Smooth muscle cell (in vitro differentiated cells): ENCODE measurements at regions not wholly inside any gene's neighbourhood (a gene's known extent, or its start where the extent isn't known, plus 50 kb on each side); places are given as distances from the start of the nearest gene placed in this dataset.

ENCODE experiments used
- DNase-seq: peaks from one replicate; lab custom pipeline; 2025; ENCODE audit not compliant: unreplicated experiment; lab: John Stamatoyannopoulos, UW
- H2AFZ ChIP-seq: fragments of 200-600 bp; sonication (generic); 2 replicates; pipeline ENCODE4 v1.6.0; 2016; ENCODE audit warnings: antibody characterized with exemption, low read depth, mild to moderate bottlenecking
- H3F3A ChIP-seq: fragments of 200-600 bp; sonication (generic); 2 replicates; pipeline ENCODE4 v1.6.0; 2017; ENCODE audit warnings: antibody characterized with exemption, low read depth
- H3K27ac ChIP-seq: fragments of 200-600 bp; sonication (generic); 2 replicates; pipeline ENCODE4 v1.5.1; 2016; ENCODE audit warnings: low read depth, mild to moderate bottlenecking
- H3K27me3 ChIP-seq: fragments of 200-600 bp; sonication (generic); 2 replicates; pipeline ENCODE4 v1.6.1; 2016; ENCODE audit warnings: low read depth, mild to moderate bottlenecking
- H3K36me3 ChIP-seq: fragments of 200-600 bp; sonication (generic); 2 replicates; pipeline ENCODE4 v1.5.1; 2016; ENCODE audit warnings: low read depth
- H3K4me1 ChIP-seq: fragments of 200-600 bp; sonication (generic); 2 replicates; pipeline ENCODE4 v1.5.1; 2016; ENCODE audit warnings: low read depth
- H3K4me2 ChIP-seq: fragments of 200-600 bp; sonication (generic); 2 replicates; pipeline ENCODE4 v1.6.0; 2016; ENCODE audit warnings: mild to moderate bottlenecking
- H3K4me3 ChIP-seq: fragments of 200-600 bp; sonication (generic); 2 replicates; pipeline ENCODE4 v1.5.1; 2016; ENCODE audit warnings: mild to moderate bottlenecking
- H3K79me2 ChIP-seq: fragments of 200-600 bp; sonication (generic); 2 replicates; pipeline ENCODE4 v1.6.0; 2016; ENCODE audit warnings: low read depth, mild to moderate bottlenecking
- H3K9ac ChIP-seq: fragments of 200-600 bp; sonication (generic); 2 replicates; pipeline ENCODE4 v1.6.0; 2016; ENCODE audit warnings: low read depth
- H3K9me3 ChIP-seq: fragments of 200-600 bp; sonication (generic); replicated peaks from 2 replicates; pipeline ENCODE4 v1.5.1; 2016; ENCODE audit warnings: low read depth
- H4K20me1 ChIP-seq: fragments of 200-600 bp; sonication (generic); 2 replicates; pipeline ENCODE4 v1.6.0; 2016; ENCODE audit warnings: low read depth
- CTCF ChIP-seq: fragments of 200-600 bp; sonication (generic); IDR thresholded peaks from 2 replicates; pipeline ENCODE4 v1.5.1; 2017; ENCODE audit warnings: borderline replicate concordance, mild to moderate bottlenecking, antibody characterized with exemption; ENCODE audit not compliant: insufficient read depth, poor library complexity, severe bottlenecking
- WGBS: methylation state at CpG from one replicate; pipeline ENCODE4 v1.1.7; 2016; ENCODE audit warnings: low lambda C conversion rate; 5-methylcytosine and 5-hydroxymethylcytosine counted together

- H3K9me3 ChIP-seq, result no peaks in the 10 kb centered on the region
- no peak overlapping the region for H3K4me2 ChIP-seq
These were observed 99.8 kb upstream of the SEL1L start for GRCh38 chr14:81633496-81633895.

GRCh38 chr14:81637639-81638038, 104.0 kb upstream of the SEL1L start:
- 88% methylated on average over 1 of the region's 1 CpG for WGBS
- Histone ChIP-seq H3K4me1 (no peaks in the 10 kb centered on the region), H3K36me3 (no peaks in the 10 kb centered on the region), H4K20me1 (no peaks in the 10 kb centered on the region), H3K27me3 (no peaks in the 10 kb centered on the region), H3K27ac (no peak overlapping the region), H3K4me2 (no peak overlapping the region), H2AFZ (no peak overlapping the region), H3K79me2 (no peaks in the 10 kb centered on the region), H3K9me3 (no peaks in the 10 kb centered on the region), H3K4me3 (no peak overlapping the region), H3K9ac (no peak overlapping the region), H3F3A (no peaks in the 10 kb centered on the region)
- DNase-seq, result no peak
- no peak for TF ChIP-seq CTCF

More at GRCh38 chr14:81633496-81633895, 99.8 kb upstream of the SEL1L start:
- Histone ChIP-seq H3K9ac (no peak overlapping the region), H3K27me3 (no peaks in the 10 kb centered on the region), H3K27ac (no peak overlapping the region), H3K79me2 (no peaks in the 10 kb centered on the region), H4K20me1 (no peaks in the 10 kb centered on the region), H3K36me3 (no peaks in the 10 kb centered on the region), H3F3A (no peaks in the 10 kb centered on the region), H3K4me1 (no peaks in the 10 kb centered on the region), H3K4me3 (no peak overlapping the region), H2AFZ (no peak overlapping the region)
- DNase-seq, result no peak
- TF ChIP-seq CTCF, result no peak

GRCh38 chr14:81638656-81639280, 105.1 kb upstream of the SEL1L start:
- no peaks in the 10 kb centered on the region for H3K36me3 ChIP-seq
- H3F3A ChIP-seq, result no peaks in the 10 kb centered on the region
- no peaks in the 10 kb centered on the region for H3K27me3 ChIP-seq
- no peak for DNase-seq
- no peaks in the 10 kb centered on the region for H4K20me1 ChIP-seq
- H3K4me2 ChIP-seq, result no peak overlapping the region
- H3K27ac ChIP-seq, result no peak overlapping the region
- no peaks in the 10 kb centered on the region for H3K9me3 ChIP-seq
- H2AFZ ChIP-seq, result no peak overlapping the region
- H3K4me1 ChIP-seq, result no peaks in the 10 kb centered on the region
- 48% methylated on average over 3 of the region's 3 CpGs for WGBS
- TF ChIP-seq CTCF, result no peak
- H3K79me2 ChIP-seq, result no peaks in the 10 kb centered on the region
- H3K4me3 ChIP-seq, result no peak overlapping the region
- H3K9ac ChIP-seq, result no peak overlapping the region

GRCh38 chr14:81653626-81654025, 120.0 kb upstream of the SEL1L start:
- 85% methylated on average over 2 of the region's 2 CpGs for WGBS
- Histone ChIP-seq H3K9me3 (no peaks in the 10 kb centered on the region), H3K27me3 (no peaks in the 10 kb centered on the region), H4K20me1 (no peaks in the 10 kb centered on the region), H3F3A (no peaks in the 10 kb centered on the region), H3K4me3 (no peak overlapping the region), H3K9ac (no peak overlapping the region), H3K36me3 (no peaks in the 10 kb centered on the region), H3K4me1 (no peaks in the 10 kb centered on the region), H3K27ac (no peak overlapping the region), H3K4me2 (no peak overlapping the region), H3K79me2 (no peaks in the 10 kb centered on the region), H2AFZ (no peak overlapping the region)
- DNase-seq, result no peak
- TF ChIP-seq CTCF, result no peak
